ENCODE measurements at regions not wholly inside any gene's neighbourhood (a gene's known extent, or its start where the extent isn't known, plus 50 kb on each side); places are given as distances from the start of the nearest gene placed in this dataset.

DNA sequence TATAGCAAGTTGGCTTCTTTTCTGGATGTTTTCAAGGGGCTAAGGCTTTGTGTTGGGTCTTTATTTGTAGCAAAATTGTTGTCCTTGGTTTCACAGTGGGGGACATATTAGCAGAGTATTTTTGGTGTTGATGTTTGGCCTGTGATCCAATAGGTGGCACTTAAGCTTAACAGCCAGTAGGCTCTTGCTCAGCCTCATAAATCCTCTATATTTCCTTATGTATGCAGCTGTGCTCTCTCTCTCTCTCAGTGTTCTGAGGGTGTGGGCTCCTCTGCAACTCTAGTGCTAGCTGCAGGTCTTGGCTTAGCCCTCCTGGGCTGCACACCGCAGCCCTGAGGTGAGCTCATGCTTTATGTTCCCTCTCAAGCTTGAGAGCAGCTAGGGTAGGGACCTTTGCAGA is 195.0 kb upstream of the GHR start:
- no peak for TF ChIP-seq EZH2 (IDR thresholded peaks at IDR 0.05; ENCODE audit: low read length)
- TF ChIP-seq, protein P1, sequence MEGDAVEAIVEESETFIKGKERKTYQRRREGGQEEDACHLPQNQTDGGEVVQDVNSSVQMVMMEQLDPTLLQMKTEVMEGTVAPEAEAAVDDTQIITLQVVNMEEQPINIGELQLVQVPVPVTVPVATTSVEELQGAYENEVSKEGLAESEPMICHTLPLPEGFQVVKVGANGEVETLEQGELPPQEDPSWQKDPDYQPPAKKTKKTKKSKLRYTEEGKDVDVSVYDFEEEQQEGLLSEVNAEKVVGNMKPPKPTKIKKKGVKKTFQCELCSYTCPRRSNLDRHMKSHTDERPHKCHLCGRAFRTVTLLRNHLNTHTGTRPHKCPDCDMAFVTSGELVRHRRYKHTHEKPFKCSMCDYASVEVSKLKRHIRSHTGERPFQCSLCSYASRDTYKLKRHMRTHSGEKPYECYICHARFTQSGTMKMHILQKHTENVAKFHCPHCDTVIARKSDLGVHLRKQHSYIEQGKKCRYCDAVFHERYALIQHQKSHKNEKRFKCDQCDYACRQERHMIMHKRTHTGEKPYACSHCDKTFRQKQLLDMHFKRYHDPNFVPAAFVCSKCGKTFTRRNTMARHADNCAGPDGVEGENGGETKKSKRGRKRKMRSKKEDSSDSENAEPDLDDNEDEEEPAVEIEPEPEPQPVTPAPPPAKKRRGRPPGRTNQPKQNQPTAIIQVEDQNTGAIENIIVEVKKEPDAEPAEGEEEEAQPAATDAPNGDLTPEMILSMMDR (optimal IDR thresholded peaks at IDR 0.05 in 1 of 3, IDR thresholded peaks at IDR 0.05 in 1 of 3, conservative IDR thresholded peaks at IDR 0.05 in 1 of 3; ENCODE audit: extremely low read depth in 1 of 3, insufficient read depth in 2 of 3, low read length in 3 of 3), result peak in 1 of 3 experiments; percentile 14
